Mesothelial cell of epicardium (in vitro differentiated cells): ENCODE measurements at regions not wholly inside any gene's neighbourhood (a gene's known extent, or its start where the extent isn't known, plus 50 kb on each side); places are given as distances from the start of the nearest gene placed in this dataset.

ENCODE experiments used
- DNase-seq, 2 experiments: peaks; one replicate each; pipeline ENCODE4 v3.0.0; 2021; ENCODE audit warnings: low spot score in 2 of 2; ENCODE audit not compliant: unreplicated experiment in 2 of 2
- H3K27ac Mint-ChIP-seq: 2 replicates; pipeline ENCODE4 v1.8.0; 2021; ENCODE audit warnings: mixed read lengths
- H3K27me3 Mint-ChIP-seq: 2 replicates; pipeline ENCODE4 v1.8.0; 2021; ENCODE audit warnings: low read depth, mixed read lengths
- H3K36me3 Mint-ChIP-seq: 2 replicates; pipeline ENCODE4 v1.8.0; 2021; ENCODE audit warnings: mixed read lengths
- H3K4me1 Mint-ChIP-seq: 2 replicates; pipeline ENCODE4 v1.8.0; 2021; ENCODE audit warnings: mixed read lengths
- H3K4me3 Mint-ChIP-seq: 2 replicates; pipeline ENCODE4 v1.8.0; 2021; ENCODE audit warnings: mild to moderate bottlenecking, moderate library complexity, mixed read lengths
- H3K9me3 Mint-ChIP-seq: 2 replicates; pipeline ENCODE4 v1.8.0; 2021; ENCODE audit warnings: mixed read lengths
- CTCF ChIP-seq: fragments of 200-600 bp; sonication (generic); IDR thresholded peaks from one replicate; pipeline ENCODE4 v1.5.0; 2021; ENCODE audit warnings: antibody characterized with exemption; ENCODE audit not compliant: unreplicated experiment

DNA sequence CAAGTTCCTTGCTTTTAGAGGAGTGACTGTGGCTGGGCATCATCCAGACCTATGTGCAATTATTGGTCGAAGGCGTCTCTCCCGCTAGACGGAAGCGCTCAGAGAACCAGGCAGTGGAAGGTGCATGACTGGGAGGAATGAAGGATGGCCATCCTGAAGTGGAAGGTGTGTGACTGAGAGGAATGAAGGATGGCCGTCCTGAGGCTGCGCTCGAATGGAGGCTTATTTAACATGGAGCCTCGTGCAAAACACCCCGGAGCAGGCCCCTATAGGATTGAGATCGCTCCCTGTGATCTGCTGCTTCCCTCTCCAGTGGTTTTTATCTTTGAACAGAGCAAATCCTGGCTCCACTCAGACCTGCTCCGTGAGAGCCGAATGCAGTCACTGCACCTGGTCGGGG lies 140.2 kb upstream of the ID2 start:
- Mint-ChIP-seq H3K36me3 (no peaks in the 10 kb centered on the region), H3K27ac (peak overlapping the region; percentile 70), H3K4me1 (peaks cover 74% of the 10 kb centered on the region), H3K4me3 (no peak overlapping the region), H3K9me3 (no peaks in the 10 kb centered on the region), H3K27me3 (no peaks in the 10 kb centered on the region)
- DNase-seq, result no peak
- TF ChIP-seq CTCF, result no peak

DNA sequence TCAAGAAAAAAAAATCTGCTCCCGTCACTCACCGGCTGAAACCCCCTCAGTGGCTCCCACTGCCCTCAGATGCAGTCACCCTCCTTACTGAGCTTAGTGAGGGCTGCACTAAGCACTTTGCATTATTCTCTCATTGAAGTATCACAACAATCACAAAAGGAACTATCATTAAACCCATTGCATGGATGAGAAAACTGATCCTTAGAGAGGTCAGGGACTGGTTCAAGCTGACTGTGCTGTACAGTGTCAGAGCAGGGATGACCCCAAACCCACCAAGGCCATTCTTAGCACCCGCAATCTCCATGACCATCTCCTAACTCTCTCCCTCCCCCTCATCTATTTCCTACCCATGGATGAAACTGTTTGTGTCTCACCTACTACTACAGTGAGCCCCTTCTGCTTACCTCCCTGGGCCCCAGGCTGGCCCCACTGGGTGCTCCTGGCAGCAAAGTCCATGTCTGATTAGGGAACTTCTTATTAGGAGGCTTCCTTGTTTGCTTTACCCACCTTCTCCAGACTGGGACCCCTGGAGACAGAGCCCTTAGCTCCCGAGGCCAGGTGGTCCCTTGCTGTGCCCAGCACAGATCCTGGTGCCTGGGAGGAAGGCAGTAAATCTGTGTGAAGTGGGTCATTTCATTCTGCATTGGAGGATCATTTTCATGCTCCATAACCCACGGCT lies 139.3 kb upstream of the ID2 start:
- DNase-seq, result peak in 1 of 2 experiments; percentile 3
- Mint-ChIP-seq H3K9me3 (no peaks in the 10 kb centered on the region), H3K27ac (peak overlapping the region; percentile 69), H3K4me3 (no peak overlapping the region), H3K4me1 (peaks cover 67% of the 10 kb centered on the region), H3K27me3 (no peaks in the 10 kb centered on the region), H3K36me3 (no peaks in the 10 kb centered on the region)
- no peak for TF ChIP-seq CTCF

DNA sequence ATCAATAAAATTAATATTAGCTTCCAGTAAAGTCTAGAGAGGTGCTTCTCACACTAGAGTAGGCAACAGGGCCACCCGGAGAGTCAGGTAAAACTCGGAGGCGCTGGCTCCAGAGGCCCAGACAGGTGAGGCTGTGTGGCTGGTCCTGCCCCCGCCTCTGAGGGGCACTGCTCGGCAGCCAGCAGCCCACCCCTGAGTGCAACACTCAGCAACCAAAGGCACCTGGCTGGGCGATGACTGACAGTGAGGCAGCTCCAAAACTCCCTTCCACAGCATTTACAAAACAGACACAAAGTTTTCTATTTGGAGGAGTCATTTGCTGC lies 138.8 kb upstream of the ID2 start:
- Mint-ChIP-seq H3K4me1 (peaks cover 62% of the 10 kb centered on the region), H3K36me3 (no peaks in the 10 kb centered on the region), H3K4me3 (no peak overlapping the region), H3K27ac (peak overlapping the region; percentile 69), H3K9me3 (no peaks in the 10 kb centered on the region), H3K27me3 (no peaks in the 10 kb centered on the region)
- peak in 1 of 2 experiments; percentile 16 for DNase-seq
- no peak for TF ChIP-seq CTCF

- Mint-ChIP-seq H3K4me1 (peaks cover 56% of the 10 kb centered on the region), H3K27ac (peak overlapping the region; percentile 69), H3K4me3 (no peak overlapping the region), H3K9me3 (no peaks in the 10 kb centered on the region), H3K27me3 (no peaks in the 10 kb centered on the region), H3K36me3 (no peaks in the 10 kb centered on the region)
- peak in 1 of 2 experiments; percentile 3 for DNase-seq
- no peak for TF ChIP-seq CTCF
Observed at GRCh38 chr2:8543383-8544170, 138.3 kb upstream of the ID2 start.

GRCh38 chr2:8544171-8544785 lies 137.6 kb upstream of the ID2 start:
- TF ChIP-seq CTCF, result no peak
- Mint-ChIP-seq H3K36me3 (no peaks in the 10 kb centered on the region), H3K27ac (no peak overlapping the region), H3K4me1 (peaks cover 50% of the 10 kb centered on the region), H3K9me3 (no peaks in the 10 kb centered on the region), H3K27me3 (no peaks in the 10 kb centered on the region), H3K4me3 (no peak overlapping the region)
- DNase-seq, result peak in 1 of 2 experiments; percentile 5
